Activated T-cell treated with anti-CD3 and anti-CD28 coated beads, Interleukin-2, amount 50 U/mL, for 24 hours (primary cell): ENCODE measurements at regions not wholly inside any gene's neighbourhood (a gene's known extent, or its start where the extent isn't known, plus 50 kb on each side); places are given as distances from the start of the nearest gene placed in this dataset.
"Not testable (repeated sequence)": the region's sequence is repeated elsewhere in the genome, so short reads cannot be mapped to it uniquely, and the experiment has no call there.

Source experiments
- DNase-seq: peaks from one replicate; pipeline ENCODE4 v3.0.0-alpha.2; 2020
- H3K27ac Mint-ChIP-seq: 2 replicates; pipeline ENCODE4 v1.8.0; 2020; ENCODE audit warnings: mild to moderate bottlenecking, mixed read lengths
- H3K27me3 Mint-ChIP-seq: 2 replicates; pipeline ENCODE4 v1.8.0; 2020; ENCODE audit warnings: mixed read lengths
- H3K36me3 Mint-ChIP-seq: 2 replicates; pipeline ENCODE4 v1.8.0; 2020; ENCODE audit warnings: low read depth, mixed read lengths
- H3K4me1 Mint-ChIP-seq: 2 replicates; pipeline ENCODE4 v1.8.0; 2020; ENCODE audit warnings: low read depth, mixed read lengths
- H3K4me3 Mint-ChIP-seq: 2 replicates; pipeline ENCODE4 v1.8.0; 2020; ENCODE audit warnings: mild to moderate bottlenecking, moderate library complexity, mixed read lengths
- H3K9me3 Mint-ChIP-seq: 2 replicates; pipeline ENCODE4 v1.8.0; 2020; ENCODE audit warnings: mixed read lengths

- H3K4me1 Mint-ChIP-seq = peaks cover 13% of the 10 kb centered on the region
- no peak overlapping the region for H3K4me3 Mint-ChIP-seq
- DNase-seq = no peak
- H3K27ac Mint-ChIP-seq = no peak overlapping the region
- H3K36me3 Mint-ChIP-seq = no peaks in the 10 kb centered on the region
- no peaks in the 10 kb centered on the region for H3K9me3 Mint-ChIP-seq
- H3K27me3 Mint-ChIP-seq = no peaks in the 10 kb centered on the region
Measured at GRCh38 chr1:168834225-168834872, 105.3 kb upstream of the DPT start.

- Mint-ChIP-seq H3K27ac (no peak overlapping the region), H3K4me3 (no peak overlapping the region), H3K27me3 (no peaks in the 10 kb centered on the region), H3K4me1 (peaks cover 13% of the 10 kb centered on the region), H3K9me3 (no peaks in the 10 kb centered on the region), H3K36me3 (no peaks in the 10 kb centered on the region)
- no peak for DNase-seq
Measured at GRCh38 chr1:168835176-168835575, 106.2 kb upstream of the DPT start.

- H3K36me3 Mint-ChIP-seq = no peaks in the 10 kb centered on the region
- no peak overlapping the region for H3K27ac Mint-ChIP-seq
- H3K4me3 Mint-ChIP-seq = no peak overlapping the region
- H3K9me3 Mint-ChIP-seq = no peaks in the 10 kb centered on the region
- DNase-seq = no peak
- H3K4me1 Mint-ChIP-seq = peaks cover 13% of the 10 kb centered on the region
- H3K27me3 Mint-ChIP-seq = no peaks in the 10 kb centered on the region
Measured at GRCh38 chr1:168835791-168836190, 106.8 kb upstream of the DPT start.

GRCh38 chr1:168836469-168836868, 107.5 kb upstream of the DPT start:
- H3K9me3 Mint-ChIP-seq = no peaks in the 10 kb centered on the region
- H3K27me3 Mint-ChIP-seq = no peaks in the 10 kb centered on the region
- DNase-seq = no peak
- H3K36me3 Mint-ChIP-seq = no peaks in the 10 kb centered on the region
- H3K27ac Mint-ChIP-seq = no peak overlapping the region
- no peak overlapping the region for H3K4me3 Mint-ChIP-seq
- peaks cover 13% of the 10 kb centered on the region for H3K4me1 Mint-ChIP-seq

GRCh38 chr1:168837230-168837629, 108.2 kb upstream of the DPT start:
- peaks cover 13% of the 10 kb centered on the region for H3K4me1 Mint-ChIP-seq
- H3K36me3 Mint-ChIP-seq, H3K27me3 Mint-ChIP-seq: not testable (repeated sequence)

GRCh38 chr1:168842306-168842705, 113.3 kb upstream of the DPT start:
- H3K4me1 Mint-ChIP-seq = no peaks in the 10 kb centered on the region
- H3K4me3 Mint-ChIP-seq = no peak overlapping the region
- no peak for DNase-seq
- H3K36me3 Mint-ChIP-seq = no peaks in the 10 kb centered on the region
- peaks cover 10% of the 10 kb centered on the region for H3K27me3 Mint-ChIP-seq
- H3K9me3 Mint-ChIP-seq = no peaks in the 10 kb centered on the region
- no peak overlapping the region for H3K27ac Mint-ChIP-seq

More at GRCh38 chr1:168837230-168837629, 108.2 kb upstream of the DPT start:
- H3K9me3 Mint-ChIP-seq, H3K4me3 Mint-ChIP-seq, DNase-seq, H3K27ac Mint-ChIP-seq: not testable (repeated sequence)

- no peaks in the 10 kb centered on the region for H3K9me3 Mint-ChIP-seq
- no peak overlapping the region for H3K4me3 Mint-ChIP-seq
- peaks cover 10% of the 10 kb centered on the region for H3K27me3 Mint-ChIP-seq
- H3K4me1 Mint-ChIP-seq = no peaks in the 10 kb centered on the region
- no peaks in the 10 kb centered on the region for H3K36me3 Mint-ChIP-seq
- H3K27ac Mint-ChIP-seq = no peak overlapping the region
- no peak for DNase-seq
Measured at GRCh38 chr1:168842916-168843315, 113.9 kb upstream of the DPT start.

GRCh38 chr1:168843401-168843800, 114.4 kb upstream of the DPT start:
- Mint-ChIP-seq H3K27ac (no peak overlapping the region), H3K27me3 (peaks cover 10% of the 10 kb centered on the region)

GRCh38 chr1:168843950-168844349, 114.9 kb upstream of the DPT start:
- DNase-seq = no peak
- Mint-ChIP-seq H3K27me3 (peaks cover 10% of the 10 kb centered on the region), H3K36me3 (no peaks in the 10 kb centered on the region), H3K27ac (no peak overlapping the region), H3K4me1 (no peaks in the 10 kb centered on the region), H3K4me3 (no peak overlapping the region), H3K9me3 (no peaks in the 10 kb centered on the region)

More at GRCh38 chr1:168843401-168843800, 114.4 kb upstream of the DPT start:
- H3K9me3 Mint-ChIP-seq = no peaks in the 10 kb centered on the region
- no peaks in the 10 kb centered on the region for H3K36me3 Mint-ChIP-seq
- H3K4me3 Mint-ChIP-seq = no peak overlapping the region
- no peak for DNase-seq
- no peaks in the 10 kb centered on the region for H3K4me1 Mint-ChIP-seq

GRCh38 chr1:168845140-168845539, 116.1 kb upstream of the DPT start:
- Mint-ChIP-seq H3K27me3 (peaks cover 10% of the 10 kb centered on the region), H3K36me3 (no peaks in the 10 kb centered on the region), H3K27ac (no peak overlapping the region), H3K4me1 (no peaks in the 10 kb centered on the region), H3K9me3 (no peaks in the 10 kb centered on the region), H3K4me3 (no peak overlapping the region)
- DNase-seq = no peak

- no peak overlapping the region for H3K27ac Mint-ChIP-seq
- H3K9me3 Mint-ChIP-seq = no peaks in the 10 kb centered on the region
Measured at GRCh38 chr1:168848051-168848450, 119.0 kb upstream of the DPT start.

GRCh38 chr1:168861421-168862004, 132.5 kb upstream of the DPT start:
- Mint-ChIP-seq H3K4me1 (no peaks in the 10 kb centered on the region), H3K9me3 (peaks cover 8% of the 10 kb centered on the region), H3K4me3 (no peak overlapping the region), H3K36me3 (no peaks in the 10 kb centered on the region), H3K27me3 (no peaks in the 10 kb centered on the region), H3K27ac (no peak overlapping the region)
- no peak for DNase-seq

More at GRCh38 chr1:168848051-168848450, 119.0 kb upstream of the DPT start:
- H3K4me3 Mint-ChIP-seq = no peak overlapping the region
- no peaks in the 10 kb centered on the region for H3K36me3 Mint-ChIP-seq
- DNase-seq = no peak
- no peaks in the 10 kb centered on the region for H3K4me1 Mint-ChIP-seq
- H3K27me3 Mint-ChIP-seq = peaks cover 14% of the 10 kb centered on the region

- Mint-ChIP-seq H3K9me3 (peaks cover 5% of the 10 kb centered on the region), H3K4me3 (no peak overlapping the region), H3K36me3 (no peaks in the 10 kb centered on the region), H3K27me3 (no peaks in the 10 kb centered on the region), H3K27ac (no peak overlapping the region), H3K4me1 (peaks cover 3% of the 10 kb centered on the region)
- no peak for DNase-seq
Measured at GRCh38 chr1:168863772-168864171, 134.8 kb upstream of the DPT start.

GRCh38 chr1:168864266-168864665, 135.3 kb upstream of the DPT start:
- Mint-ChIP-seq H3K4me3 (no peak overlapping the region), H3K27ac (no peak overlapping the region), H3K4me1 (peaks cover 3% of the 10 kb centered on the region), H3K27me3 (no peaks in the 10 kb centered on the region), H3K36me3 (no peaks in the 10 kb centered on the region), H3K9me3 (peaks cover 5% of the 10 kb centered on the region)
- DNase-seq = no peak

GRCh38 chr1:168865850-168866620, 137.0 kb upstream of the DPT start:
- Mint-ChIP-seq H3K9me3 (peaks cover 5% of the 10 kb centered on the region), H3K36me3 (no peaks in the 10 kb centered on the region), H3K27ac (no peak overlapping the region), H3K4me1 (peaks cover 3% of the 10 kb centered on the region), H3K27me3 (no peaks in the 10 kb centered on the region), H3K4me3 (no peak overlapping the region)
- DNase-seq = no peak
